AG08396 (cell line): ENCODE measurements at regions not wholly inside any gene's neighbourhood (a gene's known extent, or its start where the extent isn't known, plus 50 kb on each side); places are given as distances from the start of the nearest gene placed in this dataset.

Source experiments
- DNase-seq: peaks from one replicate; pipeline ENCODE4 v3.0.0; 2012; ENCODE audit warnings: low spot score, mixed read lengths

DNA sequence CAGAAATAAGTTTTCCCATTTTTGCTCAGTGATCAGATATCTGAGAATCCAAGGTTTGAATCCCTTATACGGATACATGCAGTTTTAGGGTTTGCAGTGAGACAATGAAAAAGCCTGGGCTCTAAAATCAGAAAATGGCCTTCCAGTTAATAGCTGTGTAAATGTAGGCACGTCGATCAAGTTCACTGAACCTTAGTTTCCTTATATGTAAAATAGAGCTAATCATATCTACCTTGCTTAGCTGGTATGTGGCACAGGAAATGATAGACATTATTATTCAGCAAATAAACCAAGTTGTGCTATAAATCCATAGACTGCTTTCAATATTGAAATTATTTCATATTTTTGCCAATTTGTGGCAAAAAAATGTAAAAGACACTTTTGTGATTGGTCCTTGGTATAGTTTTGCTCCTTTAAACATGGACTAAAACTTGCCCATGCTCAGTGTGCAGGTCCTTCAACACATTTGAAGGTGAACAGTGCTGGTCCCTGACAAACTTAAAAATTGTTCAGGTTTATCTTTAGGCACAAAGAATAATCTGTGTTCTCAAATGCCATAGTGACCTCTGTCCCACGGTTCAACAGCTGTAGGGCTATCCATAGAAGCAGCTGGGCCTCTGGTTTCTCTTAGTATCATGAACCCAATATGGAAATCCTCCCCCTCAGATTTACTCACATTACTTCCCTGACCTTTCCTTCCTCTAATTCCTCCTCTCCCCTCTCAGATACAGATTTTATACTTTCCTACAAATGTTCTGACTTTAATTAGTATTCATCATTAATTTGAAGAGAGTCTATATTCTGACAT is 51.0 kb downstream of the CCDC54 start:
- DNase-seq = no peak

DNA sequence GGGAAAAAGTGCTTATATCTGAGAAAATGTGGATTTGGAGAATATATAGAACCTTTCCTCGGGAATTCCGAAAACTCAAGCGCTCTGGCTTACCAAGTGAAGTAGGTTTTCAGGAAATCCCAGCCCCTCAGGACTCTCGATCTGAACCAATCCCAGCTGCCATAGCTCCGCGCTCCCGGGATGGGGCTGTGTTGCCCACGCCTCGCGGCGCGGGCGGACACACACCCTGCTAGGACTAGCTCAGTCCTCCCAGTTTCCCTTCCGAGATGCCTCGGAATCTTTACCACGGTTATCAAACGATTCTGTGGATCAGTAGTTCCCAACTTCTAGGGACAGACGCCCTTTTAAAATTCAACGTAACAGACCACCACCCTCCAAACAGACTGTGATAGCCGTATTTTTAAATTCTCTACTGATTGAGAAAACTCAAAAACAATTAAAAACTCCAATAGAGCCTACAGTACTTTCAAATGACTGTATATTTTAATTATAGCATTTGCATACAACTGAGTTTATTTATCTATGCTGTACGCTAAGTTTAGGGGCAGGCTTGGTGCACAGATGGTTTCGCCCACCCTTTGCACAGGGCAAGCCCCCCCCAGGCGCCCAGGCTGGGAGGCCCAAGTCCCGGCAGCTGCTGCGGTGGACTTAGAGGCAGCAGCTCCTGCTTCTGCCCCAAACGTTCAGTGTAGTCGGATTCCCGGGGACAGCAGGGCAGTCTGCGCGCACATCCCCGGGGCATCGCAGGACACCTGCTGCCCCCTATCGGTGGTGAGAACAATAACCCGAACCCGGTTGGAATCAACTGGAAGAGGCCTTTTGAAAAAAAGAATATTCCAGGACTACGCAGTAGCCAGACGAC is 52.3 kb downstream of the CCDC54 start:
- peak; percentile 92 for DNase-seq

DNA sequence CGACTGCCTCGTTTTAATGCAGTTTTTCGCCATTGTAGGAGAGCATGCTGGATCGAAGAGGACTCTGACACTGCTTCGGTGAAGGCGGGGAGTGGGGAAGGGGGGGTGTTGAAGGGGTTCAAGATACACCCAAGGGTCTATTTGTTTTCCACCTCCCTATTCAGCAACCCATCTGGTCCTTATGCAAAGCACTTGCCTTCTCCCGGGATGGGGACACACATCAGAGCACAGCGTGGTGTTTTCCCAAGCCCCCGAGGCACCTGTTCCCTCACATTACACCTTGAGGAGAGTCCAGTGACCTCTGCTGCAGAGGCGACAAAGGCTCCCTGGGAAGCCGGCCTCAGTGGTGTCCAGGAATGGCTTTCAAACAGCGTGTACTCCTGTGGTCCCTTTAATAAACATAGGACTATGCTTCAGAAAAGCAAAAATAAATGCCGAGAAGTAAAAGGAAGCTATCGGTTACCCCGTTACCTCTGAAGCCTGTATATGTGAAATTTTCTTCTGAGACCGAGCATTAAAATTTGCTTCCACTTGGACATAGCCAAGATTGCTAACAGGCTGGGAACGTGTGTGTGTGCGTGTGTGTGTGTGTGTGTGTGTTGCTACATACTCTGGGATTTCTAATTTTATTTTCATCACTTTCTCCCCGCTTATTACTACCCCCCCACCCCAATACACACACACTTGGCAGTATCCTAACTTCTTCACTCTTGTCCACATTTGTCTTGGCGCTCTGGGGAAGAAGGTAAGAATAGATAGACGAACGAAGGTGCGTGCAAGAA is 53.2 kb downstream of the CCDC54 start:
- DNase-seq = no peak

DNA sequence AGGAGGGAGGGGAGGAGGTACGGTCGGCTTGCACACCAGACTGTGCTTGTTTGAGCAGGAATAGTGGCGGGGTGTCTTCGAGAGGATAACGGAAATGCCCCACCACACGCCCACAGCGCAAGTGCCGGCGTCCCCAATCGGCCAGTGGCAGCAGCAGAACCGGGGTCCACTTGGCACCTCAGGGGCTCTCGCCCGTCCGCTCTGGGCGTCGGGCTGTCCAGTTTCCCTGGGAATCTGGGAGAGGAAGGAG is 53.7 kb downstream of the CCDC54 start:
- no peak for DNase-seq

DNA sequence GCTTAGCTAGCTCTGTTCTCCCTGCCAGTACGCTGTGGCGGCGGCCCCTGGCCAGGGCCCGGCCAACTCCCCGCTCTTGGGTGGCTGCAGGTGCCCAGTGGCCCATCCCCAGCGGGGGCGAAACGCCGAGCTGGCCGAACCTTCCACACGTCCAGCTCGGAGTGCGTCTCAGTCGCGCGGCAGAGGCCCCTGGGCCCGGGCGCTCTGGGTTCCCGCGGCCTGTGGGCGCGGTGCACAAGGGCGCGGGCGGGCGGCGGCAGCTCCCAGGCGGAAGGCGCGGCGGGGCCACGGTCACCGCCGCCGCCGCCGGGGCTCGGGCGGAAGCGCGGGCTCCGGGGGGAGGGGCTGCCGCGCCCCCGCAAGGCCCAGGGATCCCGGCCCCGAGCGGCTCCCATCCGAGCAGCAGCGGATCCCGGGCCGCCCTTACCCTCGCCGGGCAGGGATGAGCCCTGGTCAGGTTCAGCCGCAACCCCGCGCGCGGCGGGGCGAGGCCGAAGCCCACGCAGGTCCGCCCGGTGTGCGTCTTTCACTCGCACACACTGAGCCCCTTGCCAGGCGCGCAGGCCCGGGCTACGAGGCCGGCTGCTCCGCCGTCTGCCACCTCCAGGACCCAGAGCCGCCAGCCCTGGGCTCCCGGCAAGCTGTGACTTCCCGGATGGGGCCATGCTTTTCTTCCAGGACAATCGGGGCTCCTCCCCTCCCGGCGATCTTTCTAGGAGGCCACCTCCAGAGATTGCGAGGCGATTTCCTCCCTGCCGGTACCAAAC is 54.2 kb downstream of the CCDC54 start:
- peak; percentile 79 for DNase-seq

DNA sequence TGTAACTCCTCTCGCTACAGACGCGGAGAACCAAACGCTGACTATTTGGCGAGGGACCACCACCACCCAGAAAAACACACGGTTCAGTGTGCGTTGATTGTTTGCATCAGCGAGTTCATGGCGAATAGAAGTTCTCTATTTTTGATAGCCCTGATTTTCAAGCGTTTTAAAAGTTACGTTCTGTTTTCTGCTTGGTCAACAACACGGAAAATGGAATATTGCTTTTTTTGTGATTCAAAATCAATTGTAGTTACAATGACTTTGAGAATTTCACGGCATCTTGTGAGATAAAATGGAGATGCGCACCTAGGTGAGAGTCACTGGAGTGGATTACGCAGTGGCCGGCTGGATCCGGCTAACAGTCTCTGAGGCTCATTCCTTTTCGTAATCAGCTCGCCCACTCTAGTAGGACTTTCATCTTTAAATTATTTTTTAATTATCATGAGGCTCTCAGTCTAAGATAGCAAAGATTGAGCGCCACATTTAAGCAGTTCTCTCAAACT is 54.8 kb downstream of the CCDC54 start:
- DNase-seq = peak; percentile 15

DNA sequence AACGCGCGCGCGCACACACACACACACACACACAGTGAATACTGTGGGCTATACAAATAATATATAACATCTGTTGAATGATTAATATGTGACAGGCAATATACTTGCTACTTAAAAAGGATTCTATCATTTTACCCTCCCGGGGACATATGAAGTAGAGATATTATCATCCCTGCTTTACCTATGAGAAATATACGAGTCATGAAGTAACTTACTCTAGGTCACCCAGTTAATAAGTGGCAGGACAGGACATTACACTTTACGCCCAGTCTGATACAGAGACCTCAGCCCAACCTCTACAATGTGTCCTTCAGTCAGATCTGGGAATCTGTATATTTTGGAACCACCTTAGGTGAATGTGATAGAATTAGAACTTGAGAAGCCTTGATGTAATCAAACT is 55.4 kb downstream of the CCDC54 start:
- DNase-seq = no peak

DNA sequence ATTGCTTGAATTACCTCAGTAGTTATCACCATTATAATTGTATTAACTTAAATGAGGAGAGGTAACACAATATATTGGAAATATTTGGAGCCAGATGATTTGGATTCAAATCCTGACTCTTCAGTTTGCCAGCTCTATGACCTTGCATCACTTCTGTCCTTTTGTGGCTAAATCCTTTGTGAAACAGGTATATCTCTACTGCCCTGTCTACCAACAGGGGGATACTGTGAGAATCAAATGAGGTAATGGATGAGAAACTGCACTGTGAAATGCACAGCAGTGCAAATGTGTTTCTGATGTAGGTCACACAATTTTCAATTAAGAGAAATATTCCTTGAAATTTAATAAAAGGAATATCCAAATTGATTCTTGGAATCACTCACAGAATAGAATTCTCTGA is 58.8 kb downstream of the CCDC54 start:
- DNase-seq = no peak

DNA sequence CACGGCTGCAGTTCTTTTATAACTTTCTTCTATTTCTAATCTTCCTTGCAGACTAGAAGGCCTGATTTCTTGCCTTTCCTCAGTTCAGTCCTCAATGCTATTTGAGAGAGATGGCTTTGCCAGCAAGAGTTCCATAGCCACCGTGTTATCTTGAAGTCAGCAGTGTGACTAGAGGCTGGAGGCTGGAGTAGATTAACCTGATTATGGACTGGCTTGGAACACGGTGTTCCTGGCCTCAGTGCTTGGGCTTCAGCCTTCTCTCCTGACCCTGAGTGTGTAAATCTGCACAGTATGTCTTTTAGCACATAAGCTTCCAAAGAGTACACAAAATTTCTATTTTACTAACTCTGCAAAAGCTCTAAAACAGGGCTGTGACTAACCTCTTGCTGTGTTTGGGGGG is 61.4 kb downstream of the CCDC54 start:
- DNase-seq = no peak

DNA sequence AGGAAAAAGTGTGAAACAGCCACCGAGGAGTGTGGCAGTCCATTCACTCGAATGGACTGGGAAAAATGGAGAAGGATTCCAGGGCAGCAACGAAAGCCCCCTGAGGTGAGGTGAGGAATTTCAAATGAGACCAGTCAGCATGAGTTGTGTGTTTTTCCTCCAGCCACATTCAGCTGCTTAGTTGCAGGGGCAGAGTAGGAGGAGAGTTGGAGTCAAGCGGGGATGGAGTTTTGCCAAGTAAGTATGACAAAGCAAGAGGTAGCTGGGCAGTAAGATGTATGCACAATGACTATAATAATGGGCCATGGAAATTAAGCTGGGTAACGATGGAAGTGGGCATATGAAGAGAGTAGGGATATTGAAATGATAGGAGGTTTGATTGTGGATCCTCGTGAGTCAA is 64.4 kb downstream of the CCDC54 start:
- DNase-seq = no peak

DNA sequence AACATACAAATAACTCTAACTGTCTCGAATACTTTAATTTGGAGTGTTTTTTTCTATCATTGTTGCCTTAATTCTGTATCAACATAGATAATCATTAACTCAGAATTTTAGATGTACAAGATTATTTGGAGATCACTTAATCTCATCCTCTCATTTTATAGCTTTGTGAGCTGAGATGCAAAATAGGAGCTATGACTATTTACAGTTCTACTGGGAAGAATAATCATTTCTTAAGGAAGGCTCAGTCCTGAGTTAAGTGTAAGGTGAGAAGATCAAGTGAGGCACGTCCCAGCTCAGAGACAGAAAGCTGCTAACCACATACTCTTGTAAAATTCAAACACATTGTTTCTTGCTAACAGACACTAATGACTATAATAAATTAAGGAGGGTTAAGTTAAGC is 66.2 kb downstream of the CCDC54 start:
- DNase-seq = no peak

DNA sequence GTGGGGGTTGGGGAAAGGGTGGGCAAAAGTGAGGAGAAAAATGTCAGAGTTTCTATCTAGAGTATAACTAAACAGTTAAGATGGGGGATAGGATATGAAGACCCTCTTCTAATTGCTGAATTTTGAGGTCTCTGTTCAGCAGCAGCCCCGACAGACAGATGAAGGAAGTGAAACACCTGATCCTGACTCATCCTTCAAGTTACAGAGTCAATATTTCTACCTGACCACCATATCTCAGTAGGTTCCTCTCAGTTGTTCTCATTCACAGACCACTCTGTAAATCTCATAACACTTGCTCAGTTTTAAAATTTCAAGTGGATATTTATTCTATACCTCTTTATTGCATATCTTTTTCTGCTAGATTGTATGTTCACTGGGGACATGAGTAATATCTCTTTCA is 69.5 kb downstream of the CCDC54 start:
- DNase-seq = no peak

DNA sequence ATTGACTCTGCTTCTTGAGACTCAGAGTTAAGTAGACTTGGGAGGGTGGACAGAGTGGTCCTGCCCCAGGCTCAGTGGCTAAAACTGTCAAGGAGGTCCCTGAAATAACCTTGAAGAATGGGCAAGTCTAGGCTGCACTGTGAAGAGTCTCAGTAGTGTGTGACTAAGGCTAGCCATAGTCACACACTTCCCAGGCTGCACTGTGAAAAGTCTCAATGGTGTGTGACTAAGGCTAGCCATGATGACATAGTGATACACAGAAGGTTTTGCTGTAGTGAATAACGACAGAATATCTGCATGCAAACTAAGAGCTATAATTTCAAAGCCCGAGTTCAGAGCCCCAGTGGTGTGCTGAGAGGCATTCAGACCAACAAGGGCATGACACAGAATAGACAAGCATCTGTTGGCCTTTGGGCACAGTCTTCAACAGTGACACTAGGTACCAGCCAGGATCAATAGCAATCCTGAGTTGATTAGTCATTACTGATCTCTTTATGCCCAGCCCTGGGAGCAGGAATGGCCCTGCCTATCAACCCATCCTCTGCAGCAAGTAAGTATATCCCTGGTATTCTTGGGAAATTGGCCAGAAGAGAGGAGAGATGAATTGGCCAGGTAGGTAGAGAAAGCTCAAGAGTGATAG is 72.4 kb upstream of the BBX start:
- DNase-seq = peak; percentile 29

DNA sequence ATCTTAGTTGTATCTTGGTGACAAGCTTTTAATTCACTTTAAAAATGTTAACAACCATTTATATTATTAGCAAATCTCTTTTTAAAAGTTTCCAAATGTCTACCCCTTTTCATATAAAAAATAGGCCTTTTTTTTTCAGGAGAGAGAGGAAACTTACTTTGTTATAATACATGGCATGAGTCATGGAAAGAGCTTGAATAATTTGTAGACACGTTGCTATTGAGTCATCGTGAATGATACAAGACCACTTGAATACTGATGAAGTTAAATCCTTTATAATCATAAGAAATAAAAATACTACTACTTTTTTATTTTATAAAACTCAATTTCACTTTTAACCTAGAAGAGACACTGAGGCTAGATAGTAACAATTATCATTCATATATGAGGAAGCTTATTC is 70.3 kb upstream of the BBX start:
- peak; percentile 29 for DNase-seq

DNA sequence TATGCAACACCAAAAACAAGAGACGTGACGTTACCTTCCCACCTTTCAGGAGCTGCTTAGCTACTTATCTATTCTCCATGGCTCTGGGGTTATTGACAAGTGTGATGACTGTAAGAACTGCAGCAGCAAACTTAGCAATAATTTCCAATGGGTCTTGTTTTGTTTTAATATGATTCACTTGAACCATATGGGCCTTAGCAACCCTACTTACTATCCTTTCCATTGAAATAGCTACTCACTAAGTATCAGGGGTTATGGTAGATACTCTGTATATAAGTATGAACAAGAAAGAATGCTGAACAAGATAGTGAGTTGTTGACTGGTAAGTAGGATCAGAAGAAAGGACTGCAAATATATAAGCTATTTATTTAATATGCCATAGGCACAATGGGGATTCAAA is 69.3 kb upstream of the BBX start:
- no peak for DNase-seq

DNA sequence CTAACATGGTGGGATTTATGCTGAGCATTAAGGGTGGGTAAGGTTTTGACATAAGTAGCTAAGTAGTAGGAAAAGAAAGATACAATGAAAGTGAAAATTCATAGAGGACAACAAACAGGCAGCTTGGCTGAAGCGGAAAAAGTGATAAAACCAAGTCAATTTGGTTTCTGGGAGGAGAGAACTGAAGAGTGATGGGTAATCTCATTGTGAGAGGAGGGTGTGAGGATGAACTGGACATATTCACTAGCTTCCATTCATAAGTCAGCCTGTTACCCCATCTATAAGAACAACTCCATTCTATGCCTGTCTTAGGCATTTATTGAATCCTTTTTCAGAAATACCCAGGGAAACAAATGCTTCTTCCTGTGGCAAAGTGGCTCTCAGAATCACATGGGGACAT is 67.1 kb upstream of the BBX start:
- no peak for DNase-seq

DNA sequence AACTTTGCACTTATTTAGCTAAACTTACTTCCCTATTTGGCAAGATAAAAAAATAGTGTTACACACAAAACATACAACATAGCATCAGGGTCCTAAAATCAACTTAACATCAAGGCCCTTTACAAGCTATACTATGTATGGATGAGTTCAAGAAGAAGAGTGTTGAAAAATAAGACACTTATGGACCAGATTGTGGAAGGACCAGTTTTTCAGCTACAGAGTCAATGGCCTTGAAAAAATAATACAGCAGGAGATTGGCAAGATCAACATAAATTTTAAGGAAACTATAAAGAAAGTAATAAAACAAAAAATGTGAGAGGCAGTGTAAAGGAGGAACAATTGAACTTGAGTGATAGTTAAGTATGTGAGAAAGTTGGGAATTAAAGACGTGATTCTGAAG is 66.3 kb upstream of the BBX start:
- no peak for DNase-seq

DNA sequence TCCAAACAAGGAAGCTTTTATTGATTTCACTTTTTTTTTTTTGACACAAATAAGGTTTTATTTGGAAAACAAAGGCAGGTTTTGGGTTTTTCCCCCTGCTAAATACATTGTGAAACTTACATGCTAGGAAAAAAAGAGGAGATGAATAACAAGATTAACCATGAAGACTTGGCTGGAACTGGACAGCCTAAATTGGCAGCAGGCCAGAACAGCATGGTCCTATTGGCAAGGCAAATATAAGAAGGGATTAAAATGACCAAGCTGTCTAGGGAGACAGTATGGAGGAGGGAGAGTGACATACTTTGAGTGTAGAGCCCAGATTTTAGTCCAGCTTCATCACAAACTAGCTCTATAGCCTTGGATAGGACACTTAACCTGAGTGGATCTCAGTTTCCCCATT is 63.9 kb upstream of the BBX start:
- no peak for DNase-seq

DNA sequence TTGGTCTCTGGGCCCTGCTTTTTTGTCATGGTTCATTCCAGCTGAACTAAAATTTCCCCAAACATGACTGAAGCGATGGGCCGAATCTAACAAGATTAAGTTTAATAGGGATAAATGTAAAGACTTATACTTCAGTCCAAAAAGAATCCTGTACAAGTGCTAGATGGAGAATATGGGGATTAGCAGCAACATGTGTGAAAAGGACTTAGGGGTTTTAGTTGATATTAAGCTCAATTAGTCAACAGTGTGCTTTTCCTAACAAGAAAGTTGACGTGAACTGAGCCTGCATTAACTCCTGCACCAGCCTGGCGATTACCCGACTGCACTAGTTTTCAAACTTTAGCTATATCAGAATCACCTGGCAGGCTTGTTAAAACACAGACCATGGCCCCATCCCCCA is 61.0 kb upstream of the BBX start:
- no peak for DNase-seq

DNA sequence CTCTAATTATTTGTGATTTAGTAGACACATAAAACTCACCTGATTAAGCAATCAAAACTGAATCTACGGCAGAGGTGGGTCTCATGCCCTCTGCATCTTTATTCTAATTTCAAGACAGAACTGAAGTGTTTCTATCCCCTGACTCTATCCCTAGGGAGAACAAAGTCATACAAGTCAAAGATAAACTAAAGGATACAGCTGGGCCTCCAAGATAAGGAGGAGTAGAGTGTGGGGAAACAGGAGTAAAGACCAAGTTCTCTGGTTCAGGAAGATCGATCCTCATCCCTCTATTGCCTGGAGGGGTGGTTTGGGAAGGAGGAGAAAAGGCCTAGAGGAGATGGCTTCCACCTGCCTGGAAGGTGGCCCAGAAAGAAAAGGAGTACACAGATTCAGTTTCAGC is 58.7 kb upstream of the BBX start:
- DNase-seq = no peak

DNA sequence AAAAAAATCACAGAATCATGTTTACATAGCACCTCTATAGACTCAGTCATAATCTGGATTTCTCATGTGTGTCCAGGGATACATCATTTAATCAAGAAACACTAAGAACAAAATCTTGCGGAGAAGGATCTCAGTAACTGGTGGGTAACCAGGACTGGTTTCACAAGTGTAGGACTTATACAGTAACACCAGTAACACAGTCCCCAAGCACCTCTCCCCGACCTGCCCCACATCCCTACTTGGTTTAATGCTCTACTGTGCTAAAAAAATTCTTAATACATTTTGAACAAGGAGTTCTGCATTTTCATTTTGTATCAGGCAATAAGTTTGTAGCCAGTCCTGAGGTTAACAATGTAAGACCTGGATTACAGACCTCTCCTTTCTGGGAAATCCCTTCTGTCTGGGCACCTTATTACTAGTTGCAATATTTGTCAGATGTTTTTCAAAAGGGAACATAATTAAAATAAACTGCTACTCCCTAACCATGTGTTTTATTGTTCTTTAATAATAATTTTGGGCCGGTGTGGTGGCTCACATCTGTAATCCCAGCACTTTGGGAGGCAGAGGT is 57.6 kb upstream of the BBX start:
- no peak for DNase-seq
